Panc1 (cell line): ENCODE measurements at regions not wholly inside any gene's neighbourhood (a gene's known extent, or its start where the extent isn't known, plus 50 kb on each side); places are given as distances from the start of the nearest gene placed in this dataset.
"Not testable (repeated sequence)": the region's sequence is repeated elsewhere in the genome, so short reads cannot be mapped to it uniquely, and the experiment has no call there.

Experiments used
- ATAC-seq: fragments of 200-7000 bp; cut with Tn5 transposase; 2 replicates; pipeline ENCODE4 v1.9.1; 2020; ENCODE audit warnings: mild to moderate bottlenecking, moderate library complexity
- BruUV-seq: library from RNA; stranded (reverse); fragments of 400-500 nt; replicated peaks from 2 replicates; lab custom pipeline; 2021; lab: Mats Ljungman, UMichigan
- CTCF ChIA-PET: fragments of 300-600 bp; sonication (Branson Sonifier 250); formaldehyde crosslinking; loops from one replicate; lab custom pipeline; 2022; ENCODE audit warnings: antibody characterized with exemption; lab: Charles Lee
- POLR2A ChIA-PET: fragments of 300-600 bp; sonication (Branson Sonifier 250); formaldehyde crosslinking; loops from one replicate; lab custom pipeline; 2022; ENCODE audit warnings: antibody characterized with exemption; lab: Charles Lee
- DNase-seq: peaks from one replicate; pipeline ENCODE4 v3.0.0-alpha.2; 2010; ENCODE audit warnings: low read depth, low spot score
- H3K27ac ChIP-seq: 2 replicates; pipeline ENCODE4 v1.5.1; 2011; ENCODE audit warnings: mild to moderate bottlenecking, low read length, inconsistent platforms
- H3K27me3 ChIP-seq: fragments of 200-500 bp; sonication (Bioruptor generic); 2 replicates; pipeline ENCODE4 v1.6.0; 2014; ENCODE audit warnings: low read length, inconsistent platforms; ENCODE audit not compliant: control insufficient read depth, insufficient read depth
- H3K36me3 ChIP-seq: fragments of 200-500 bp; sonication (Bioruptor generic); 2 replicates; pipeline ENCODE4 v1.5.1; 2014; ENCODE audit warnings: inconsistent platforms, mild to moderate bottlenecking, low read length, moderate library complexity; ENCODE audit not compliant: control insufficient read depth, insufficient read depth
- H3K4me1 ChIP-seq: 2 replicates; pipeline ENCODE4 v1.5.1; 2011; ENCODE audit warnings: inconsistent platforms, mild to moderate bottlenecking, low read length, moderate library complexity; ENCODE audit not compliant: control insufficient read depth, insufficient read depth
- H3K4me3 ChIP-seq, 2 experiments: 2 replicates each; pipeline ENCODE4 v1.5.1; 2011 to 2012; ENCODE audit warnings: low read depth in 2 of 2, low read length in 2 of 2, mild to moderate bottlenecking in 2 of 2, inconsistent platforms in 1 of 2, moderate library complexity in 1 of 2
- H3K9me3 ChIP-seq: fragments of 200-500 bp; sonication (Bioruptor generic); 2 replicates; pipeline ENCODE4 v1.5.1; 2014; ENCODE audit warnings: low read depth, mild to moderate bottlenecking, inconsistent platforms, low read length, moderate library complexity; ENCODE audit not compliant: control insufficient read depth, insufficient read depth
- CTCF ChIP-seq: fragments of 450-650 bp; IDR thresholded peaks from 2 replicates; pipeline ENCODE4 v1.5.1; 2017; ENCODE audit warnings: mild to moderate bottlenecking
- POLR2AphosphoS5 ChIP-seq: IDR thresholded peaks from 2 replicates; pipeline ENCODE4 v1.6.1; 2012; ENCODE audit warnings: mild to moderate bottlenecking, low read depth, low read length, moderate library complexity
- REST ChIP-seq, 2 experiments: IDR thresholded peaks; 2 replicates each; pipeline ENCODE4 v1.6.1; 2011 to 2012; ENCODE audit warnings: low read depth in 2 of 2, control low read depth in 1 of 2, low read length in 1 of 2, mild to moderate bottlenecking in 1 of 2, moderate library complexity in 1 of 2; ENCODE audit not compliant: insufficient read depth in 1 of 2
- SIN3A ChIP-seq: IDR thresholded peaks from 2 replicates; pipeline ENCODE4 v1.6.1; 2012; ENCODE audit warnings: low read depth, mild to moderate bottlenecking, low read length, moderate library complexity, borderline replicate concordance; ENCODE audit not compliant: insufficient read depth
- TCF7L2 ChIP-seq: IDR thresholded peaks from 2 replicates; pipeline ENCODE4 v1.6.1; 2011; ENCODE audit warnings: mild to moderate bottlenecking, low read depth, low read length, inconsistent platforms
- in situ Hi-C: cut with HindIII; loops from 2 replicates; pipeline ENCODE4 v1.10.0; 2016; ENCODE audit warnings: low sequenced_read_pairs, low pct_unique_long_range_greater_than_20kb
- intact Hi-C: fragments of 100-400 bp; cut with micrococcal nuclease; formaldehyde crosslinking; loops from one replicate; pipeline ENCODE4 v1.10.0; 2022; ENCODE audit not compliant: unreplicated experiment

DNA sequence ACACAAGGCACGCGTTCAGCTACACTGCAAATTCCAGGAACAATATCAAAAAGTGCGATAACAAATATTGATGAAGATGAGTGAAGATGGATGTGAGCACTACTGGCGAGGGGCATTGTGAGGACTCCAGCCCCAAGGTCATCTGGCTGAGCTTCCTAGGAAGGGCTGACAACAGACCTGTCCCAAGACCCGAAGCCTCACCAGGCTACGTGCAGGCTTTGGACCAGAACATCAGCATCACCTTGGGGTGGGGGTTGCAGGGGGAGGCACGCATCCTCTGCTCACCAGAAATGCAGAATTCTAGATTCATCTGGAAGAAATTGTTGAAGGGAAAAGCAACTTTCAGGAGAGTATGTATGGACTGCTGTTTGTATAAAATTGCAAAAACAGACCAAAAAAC is 386.3 kb upstream of the DEFB115 start:
- H3K27ac ChIP-seq, H3K9me3 ChIP-seq, H3K27me3 ChIP-seq, in situ Hi-C loops, BruUV-seq, H3K4me1 ChIP-seq, ATAC-seq, POLR2A ChIA-PET, intact Hi-C loops, DNase-seq, CTCF ChIA-PET, H3K4me3 ChIP-seq, H3K36me3 ChIP-seq: not testable (repeated sequence)

DNA sequence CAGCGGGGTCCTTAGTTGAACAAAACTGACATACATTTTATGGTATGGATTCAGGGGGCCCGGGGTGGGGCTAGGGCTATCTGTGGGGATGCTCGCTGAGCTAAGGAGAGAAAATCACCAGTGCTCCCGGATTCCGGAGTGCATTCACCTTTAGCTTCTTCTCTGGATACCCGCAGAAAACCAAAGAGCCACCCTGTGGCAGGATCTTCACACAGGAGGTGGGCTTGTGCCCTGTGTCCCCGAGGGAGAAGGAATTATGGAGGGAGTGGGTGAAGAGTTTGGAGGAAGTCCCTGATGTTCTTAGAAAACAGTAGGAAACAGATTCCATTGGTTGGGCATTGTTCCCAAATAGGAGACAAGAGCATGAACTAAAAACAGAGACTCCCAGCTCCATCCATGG is 385.2 kb upstream of the DEFB115 start:
- intact Hi-C loops, in situ Hi-C loops, ATAC-seq, H3K9me3 ChIP-seq, CTCF ChIA-PET, BruUV-seq, DNase-seq, H3K4me3 ChIP-seq, POLR2A ChIA-PET, H3K27ac ChIP-seq, H3K27me3 ChIP-seq, H3K36me3 ChIP-seq, H3K4me1 ChIP-seq: not testable (repeated sequence)

GRCh38 chr20:30875868-30876267 is 381.6 kb upstream of the DEFB115 start:
- BruUV-seq, POLR2A ChIA-PET, DNase-seq, ATAC-seq, intact Hi-C loops, H3K4me1 ChIP-seq, H3K36me3 ChIP-seq, H3K27ac ChIP-seq, in situ Hi-C loops, H3K4me3 ChIP-seq, H3K9me3 ChIP-seq, H3K27me3 ChIP-seq: not testable (repeated sequence)
- CTCF ChIA-PET = interaction anchor here (0.6 kb wide), 1 partner anchor 783 kb away, joined by 3 read pairs; no protein-coding TSS in a partner anchor

- H3K4me1 ChIP-seq, in situ Hi-C loops, H3K36me3 ChIP-seq, ATAC-seq, H3K27ac ChIP-seq, BruUV-seq, H3K9me3 ChIP-seq, H3K4me3 ChIP-seq, H3K27me3 ChIP-seq, DNase-seq, POLR2A ChIA-PET, CTCF ChIA-PET, intact Hi-C loops: not testable (repeated sequence)
These were observed 366.1 kb upstream of the DEFB115 start for GRCh38 chr20:30891400-30891799.

GRCh38 chr20:30892541-30893345 is 364.7 kb upstream of the DEFB115 start:
- no TSS peak for BruUV-seq
- TF ChIP-seq POLR2AphosphoS5 (no peak), TCF7L2 (no peak), CTCF (no peak), SIN3A (no peak), REST (IDR thresholded peaks at IDR 0.05; ENCODE audit: insufficient read depth in 1 of 2, low read depth in 2 of 2, low read length in 1 of 2) (no peak)
- Histone ChIP-seq H3K4me3 (no peak overlapping the region), H3K4me1 (no peaks in the 10 kb centered on the region), H3K27ac (no peak overlapping the region), H3K36me3 (no peaks in the 10 kb centered on the region), H3K27me3 (no peaks in the 10 kb centered on the region), H3K9me3 (no peaks in the 10 kb centered on the region)
- intact Hi-C loops = no loop called here
- ChIA-PET CTCF (no interaction called here), POLR2A (no interaction called here)
- in situ Hi-C loops = no loop called here
- DNase-seq = no peak
- ATAC-seq = no peak
